B cell (primary cell): ENCODE measurements at regions not wholly inside any gene's neighbourhood (a gene's known extent, or its start where the extent isn't known, plus 50 kb on each side); places are given as distances from the start of the nearest gene placed in this dataset.

Experiments
- CTCF ChIP-seq: fragments of 200-600 bp; IDR thresholded peaks from one replicate; pipeline ENCODE4 v1.8.0; 2022; ENCODE audit warnings: antibody characterized with exemption, mild to moderate bottlenecking
- EZH2 ChIP-seq: IDR thresholded peaks from 2 replicates; pipeline ENCODE4 v1.6.1; 2012; ENCODE audit warnings: borderline replicate concordance, low read depth, mild to moderate bottlenecking, moderate library complexity, low read length; ENCODE audit not compliant: insufficient read depth, poor library complexity, severe bottlenecking

- no peak for TF ChIP-seq CTCF
- no peak for TF ChIP-seq EZH2
These were observed 120.8 kb upstream of the MTHFD1L start for GRCh38 chr6:150744522-150745260.
